ENCODE measurements at regions not wholly inside any gene's neighbourhood (a gene's known extent, or its start where the extent isn't known, plus 50 kb on each side); places are given as distances from the start of the nearest gene placed in this dataset.

DNA sequence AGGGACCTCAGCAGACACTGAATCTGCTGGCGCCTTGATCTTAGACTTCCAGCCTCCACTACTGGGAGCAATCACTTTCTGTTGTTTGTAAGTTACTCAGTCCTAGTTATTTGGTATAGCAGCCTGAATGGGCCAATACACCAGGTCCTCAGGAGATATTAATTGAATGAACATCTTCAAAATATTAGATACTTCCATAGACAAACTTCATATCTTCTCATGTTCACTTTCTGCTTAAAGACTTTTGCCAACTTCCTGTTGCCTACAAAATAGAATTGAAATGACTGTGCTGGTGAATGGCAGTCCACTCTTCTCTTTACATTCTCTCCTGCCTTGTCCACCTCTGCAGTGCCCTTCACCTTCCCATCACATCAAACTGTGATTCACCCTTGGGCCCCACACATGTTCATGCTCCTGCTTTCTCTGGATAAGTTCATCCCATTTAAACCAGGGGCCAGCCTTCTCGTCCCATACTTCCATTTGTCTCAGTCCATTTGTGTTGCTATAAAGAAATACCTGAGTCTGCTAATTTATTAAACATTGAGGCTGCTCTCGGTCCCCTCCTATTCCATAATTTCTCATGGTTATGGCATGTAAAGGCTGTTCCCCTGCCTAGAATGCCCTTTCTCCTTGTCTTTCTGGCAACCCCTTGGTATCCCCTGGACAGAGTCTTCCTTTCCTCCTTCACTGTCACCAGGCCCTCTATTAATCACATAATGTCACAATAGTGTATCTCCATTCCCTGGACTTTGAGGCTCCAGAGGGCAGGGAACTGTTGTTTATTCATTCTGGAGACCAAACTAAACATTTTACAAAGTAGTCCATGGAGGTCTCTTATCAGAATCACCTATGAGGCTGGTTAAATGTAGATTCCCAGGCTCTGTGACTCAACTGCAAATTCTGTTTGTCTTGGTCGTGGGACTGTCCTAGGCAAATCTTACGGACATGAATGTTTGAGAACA is 148.3 kb upstream of the TMEM170B start:
- no peak for TF ChIP-seq POLR2A (IDR thresholded peaks at IDR 0.05; ENCODE audit: low read depth, low read length)
- no peak for TF ChIP-seq EP300 (IDR thresholded peaks at IDR 0.05; ENCODE audit: borderline replicate concordance in 1 of 2, control insufficient read depth in 1 of 2, low read depth in 2 of 2, low read length in 2 of 2)
- TF ChIP-seq GABPA (IDR thresholded peaks at IDR 0.05; ENCODE audit: low read depth), result no peak
- TF ChIP-seq MTA3 (IDR thresholded peaks at IDR 0.05; ENCODE audit: borderline replicate concordance, low read length), result no peak
- TF ChIP-seq, protein P1, sequence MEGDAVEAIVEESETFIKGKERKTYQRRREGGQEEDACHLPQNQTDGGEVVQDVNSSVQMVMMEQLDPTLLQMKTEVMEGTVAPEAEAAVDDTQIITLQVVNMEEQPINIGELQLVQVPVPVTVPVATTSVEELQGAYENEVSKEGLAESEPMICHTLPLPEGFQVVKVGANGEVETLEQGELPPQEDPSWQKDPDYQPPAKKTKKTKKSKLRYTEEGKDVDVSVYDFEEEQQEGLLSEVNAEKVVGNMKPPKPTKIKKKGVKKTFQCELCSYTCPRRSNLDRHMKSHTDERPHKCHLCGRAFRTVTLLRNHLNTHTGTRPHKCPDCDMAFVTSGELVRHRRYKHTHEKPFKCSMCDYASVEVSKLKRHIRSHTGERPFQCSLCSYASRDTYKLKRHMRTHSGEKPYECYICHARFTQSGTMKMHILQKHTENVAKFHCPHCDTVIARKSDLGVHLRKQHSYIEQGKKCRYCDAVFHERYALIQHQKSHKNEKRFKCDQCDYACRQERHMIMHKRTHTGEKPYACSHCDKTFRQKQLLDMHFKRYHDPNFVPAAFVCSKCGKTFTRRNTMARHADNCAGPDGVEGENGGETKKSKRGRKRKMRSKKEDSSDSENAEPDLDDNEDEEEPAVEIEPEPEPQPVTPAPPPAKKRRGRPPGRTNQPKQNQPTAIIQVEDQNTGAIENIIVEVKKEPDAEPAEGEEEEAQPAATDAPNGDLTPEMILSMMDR (IDR thresholded peaks at IDR 0.05 in 2 of 3, conservative IDR thresholded peaks at IDR 0.05 in 1 of 3; ENCODE audit: control insufficient read depth in 2 of 3, extremely low read depth in 1 of 3, insufficient read depth in 1 of 3, low read depth in 3 of 3, low read length in 3 of 3), result no peak
- no peak for TF ChIP-seq RAD51 (IDR thresholded peaks at IDR 0.05)
- TF ChIP-seq YY1 (IDR thresholded peaks at IDR 0.05; ENCODE audit: low read depth, low read length), result no peak
- TF ChIP-seq, protein P2, sequence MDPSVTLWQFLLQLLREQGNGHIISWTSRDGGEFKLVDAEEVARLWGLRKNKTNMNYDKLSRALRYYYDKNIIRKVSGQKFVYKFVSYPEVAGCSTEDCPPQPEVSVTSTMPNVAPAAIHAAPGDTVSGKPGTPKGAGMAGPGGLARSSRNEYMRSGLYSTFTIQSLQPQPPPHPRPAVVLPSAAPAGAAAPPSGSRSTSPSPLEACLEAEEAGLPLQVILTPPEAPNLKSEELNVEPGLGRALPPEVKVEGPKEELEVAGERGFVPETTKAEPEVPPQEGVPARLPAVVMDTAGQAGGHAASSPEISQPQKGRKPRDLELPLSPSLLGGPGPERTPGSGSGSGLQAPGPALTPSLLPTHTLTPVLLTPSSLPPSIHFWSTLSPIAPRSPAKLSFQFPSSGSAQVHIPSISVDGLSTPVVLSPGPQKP (IDR thresholded peaks at IDR 0.05; ENCODE audit: low read depth, low read length), result no peak

All from GM12878 (cell line).